ENCODE measurements at regions not wholly inside any gene's neighbourhood (a gene's known extent, or its start where the extent isn't known, plus 50 kb on each side); places are given as distances from the start of the nearest gene placed in this dataset.

GRCh38 chr12:16949371-16949770 is 343.4 kb upstream of the LMO3 start:
- H3K9ac ChIP-seq (ENCODE audit: low read length in 5 of 5), result no peak overlapping the region
- no peak overlapping the region for H3K27ac ChIP-seq (ENCODE audit: low read depth, low read length)
- H3K4me1 ChIP-seq (ENCODE audit: control insufficient read depth in 5 of 5, insufficient read depth in 5 of 5, low read length in 5 of 5), result no peaks in the 10 kb centered on the region
- H3K9me3 ChIP-seq (ENCODE audit: control insufficient read depth in 5 of 5, low read length in 5 of 5), result no peaks in the 10 kb centered on the region
- no peak overlapping the region for H3K4me3 ChIP-seq (ENCODE audit: low read depth in 1 of 5, low read length in 5 of 5)
- no peaks in the 10 kb centered on the region for H3K36me3 ChIP-seq (ENCODE audit: control insufficient read depth in 5 of 5, insufficient read depth in 5 of 5, low read length in 5 of 5)
- H3K27me3 ChIP-seq (ENCODE audit: control insufficient read depth in 5 of 5, insufficient read depth in 4 of 5, low read length in 5 of 5), result no peaks in the 10 kb centered on the region

- H3K4me1 ChIP-seq (ENCODE audit: control insufficient read depth in 5 of 5, insufficient read depth in 5 of 5, low read length in 5 of 5), result no peaks in the 10 kb centered on the region
- no peaks in the 10 kb centered on the region for H3K36me3 ChIP-seq (ENCODE audit: control insufficient read depth in 5 of 5, insufficient read depth in 5 of 5, low read length in 5 of 5)
- no peak overlapping the region for H3K4me3 ChIP-seq (ENCODE audit: low read depth in 1 of 5, low read length in 5 of 5)
- H3K27me3 ChIP-seq (ENCODE audit: control insufficient read depth in 5 of 5, insufficient read depth in 4 of 5, low read length in 5 of 5), result no peaks in the 10 kb centered on the region
- H3K9me3 ChIP-seq (ENCODE audit: control insufficient read depth in 5 of 5, low read length in 5 of 5), result no peaks in the 10 kb centered on the region
- no peak overlapping the region for H3K27ac ChIP-seq (ENCODE audit: low read depth, low read length)
- no peak overlapping the region for H3K9ac ChIP-seq (ENCODE audit: low read length in 5 of 5)
Observed at GRCh38 chr12:16946704-16947103, 340.7 kb upstream of the LMO3 start.

GRCh38 chr12:16939871-16940306 is 333.9 kb upstream of the LMO3 start:
- H3K27ac ChIP-seq (ENCODE audit: low read depth, low read length), result no peak overlapping the region
- peak overlapping the region in 1 of 5 donors; percentile 47 for H3K4me3 ChIP-seq (ENCODE audit: low read depth in 1 of 5, low read length in 5 of 5)
- H3K4me1 ChIP-seq (ENCODE audit: control insufficient read depth in 5 of 5, insufficient read depth in 5 of 5, low read length in 5 of 5), result peaks cover 0 to 5% (median 0%) of the 10 kb centered on the region in 5 donors
- no peaks in the 10 kb centered on the region for H3K36me3 ChIP-seq (ENCODE audit: control insufficient read depth in 5 of 5, insufficient read depth in 5 of 5, low read length in 5 of 5)
- no peak overlapping the region for H3K9ac ChIP-seq (ENCODE audit: low read length in 5 of 5)
- H3K9me3 ChIP-seq (ENCODE audit: control insufficient read depth in 5 of 5, low read length in 5 of 5), result peaks cover 0 to 15% (median 2%) of the 10 kb centered on the region in 5 donors
- H3K27me3 ChIP-seq (ENCODE audit: control insufficient read depth in 5 of 5, insufficient read depth in 4 of 5, low read length in 5 of 5), result no peaks in the 10 kb centered on the region

- peaks cover 0 to 21% (median 12%) of the 10 kb centered on the region in 5 donors for H3K9me3 ChIP-seq (ENCODE audit: control insufficient read depth in 5 of 5, low read length in 5 of 5)
- no peaks in the 10 kb centered on the region for H3K36me3 ChIP-seq (ENCODE audit: control insufficient read depth in 5 of 5, insufficient read depth in 5 of 5, low read length in 5 of 5)
- no peak overlapping the region for H3K27ac ChIP-seq (ENCODE audit: low read depth, low read length)
- H3K4me1 ChIP-seq (ENCODE audit: control insufficient read depth in 5 of 5, insufficient read depth in 5 of 5, low read length in 5 of 5), result no peaks in the 10 kb centered on the region
- H3K27me3 ChIP-seq (ENCODE audit: control insufficient read depth in 5 of 5, insufficient read depth in 4 of 5, low read length in 5 of 5), result no peaks in the 10 kb centered on the region
- H3K4me3 ChIP-seq (ENCODE audit: low read depth in 1 of 5, low read length in 5 of 5), result no peak overlapping the region
- no peak overlapping the region for H3K9ac ChIP-seq (ENCODE audit: low read length in 5 of 5)
Observed at GRCh38 chr12:16927259-16927658, 321.3 kb upstream of the LMO3 start.

- Histone ChIP-seq H3K4me1 (ENCODE audit: control insufficient read depth in 5 of 5, insufficient read depth in 5 of 5, low read length in 5 of 5) (no peaks in the 10 kb centered on the region), H3K27me3 (ENCODE audit: control insufficient read depth in 5 of 5, insufficient read depth in 4 of 5, low read length in 5 of 5) (no peaks in the 10 kb centered on the region), H3K36me3 (ENCODE audit: control insufficient read depth in 5 of 5, insufficient read depth in 5 of 5, low read length in 5 of 5) (peaks cover 0 to 3% (median 0%) of the 10 kb centered on the region in 5 donors), H3K27ac (ENCODE audit: low read depth, low read length) (no peak overlapping the region), H3K9me3 (ENCODE audit: control insufficient read depth in 5 of 5, low read length in 5 of 5) (peaks cover 0 to 16% (median 0%) of the 10 kb centered on the region in 5 donors), H3K9ac (ENCODE audit: low read length in 5 of 5) (no peak overlapping the region), H3K4me3 (ENCODE audit: low read depth in 1 of 5, low read length in 5 of 5) (no peak overlapping the region)
Observed at GRCh38 chr12:16920451-16920850, 314.5 kb upstream of the LMO3 start.

GRCh38 chr12:16919551-16919950 is 313.6 kb upstream of the LMO3 start:
- H3K27ac ChIP-seq (ENCODE audit: low read depth, low read length), result no peak overlapping the region
- no peaks in the 10 kb centered on the region for H3K27me3 ChIP-seq (ENCODE audit: control insufficient read depth in 5 of 5, insufficient read depth in 4 of 5, low read length in 5 of 5)
- H3K36me3 ChIP-seq (ENCODE audit: control insufficient read depth in 5 of 5, insufficient read depth in 5 of 5, low read length in 5 of 5), result peaks cover 0 to 3% (median 0%) of the 10 kb centered on the region in 5 donors
- H3K9me3 ChIP-seq (ENCODE audit: control insufficient read depth in 5 of 5, low read length in 5 of 5), result peaks cover 0 to 13% (median 0%) of the 10 kb centered on the region in 5 donors
- H3K9ac ChIP-seq (ENCODE audit: low read length in 5 of 5), result no peak overlapping the region
- no peaks in the 10 kb centered on the region for H3K4me1 ChIP-seq (ENCODE audit: control insufficient read depth in 5 of 5, insufficient read depth in 5 of 5, low read length in 5 of 5)
- no peak overlapping the region for H3K4me3 ChIP-seq (ENCODE audit: low read depth in 1 of 5, low read length in 5 of 5)

GRCh38 chr12:16914853-16915252 is 308.9 kb upstream of the LMO3 start:
- Histone ChIP-seq H3K27me3 (ENCODE audit: control insufficient read depth in 5 of 5, insufficient read depth in 4 of 5, low read length in 5 of 5) (no peaks in the 10 kb centered on the region), H3K27ac (ENCODE audit: low read depth, low read length) (no peak overlapping the region), H3K4me3 (ENCODE audit: low read depth in 1 of 5, low read length in 5 of 5) (no peak overlapping the region), H3K9ac (ENCODE audit: low read length in 5 of 5) (no peak overlapping the region), H3K4me1 (ENCODE audit: control insufficient read depth in 5 of 5, insufficient read depth in 5 of 5, low read length in 5 of 5) (no peaks in the 10 kb centered on the region), H3K36me3 (ENCODE audit: control insufficient read depth in 5 of 5, insufficient read depth in 5 of 5, low read length in 5 of 5) (peaks cover 0 to 3% (median 0%) of the 10 kb centered on the region in 5 donors), H3K9me3 (ENCODE audit: control insufficient read depth in 5 of 5, low read length in 5 of 5) (peaks cover 0 to 5% (median 0%) of the 10 kb centered on the region in 5 donors)

GRCh38 chr12:16913832-16914490 is 308.0 kb upstream of the LMO3 start:
- Histone ChIP-seq H3K36me3 (ENCODE audit: control insufficient read depth in 5 of 5, insufficient read depth in 5 of 5, low read length in 5 of 5) (peaks cover 0 to 3% (median 0%) of the 10 kb centered on the region in 5 donors), H3K9ac (ENCODE audit: low read length in 5 of 5) (no peak overlapping the region), H3K9me3 (ENCODE audit: control insufficient read depth in 5 of 5, low read length in 5 of 5) (peaks cover 0 to 4% (median 0%) of the 10 kb centered on the region in 5 donors), H3K27me3 (ENCODE audit: control insufficient read depth in 5 of 5, insufficient read depth in 4 of 5, low read length in 5 of 5) (no peaks in the 10 kb centered on the region), H3K4me1 (ENCODE audit: control insufficient read depth in 5 of 5, insufficient read depth in 5 of 5, low read length in 5 of 5) (no peaks in the 10 kb centered on the region), H3K27ac (ENCODE audit: low read depth, low read length) (no peak overlapping the region), H3K4me3 (ENCODE audit: low read depth in 1 of 5, low read length in 5 of 5) (no peak overlapping the region)

GRCh38 chr12:16901946-16902345 is 296.0 kb upstream of the LMO3 start:
- peaks cover 0 to 4% (median 0%) of the 10 kb centered on the region in 5 donors for H3K36me3 ChIP-seq (ENCODE audit: control insufficient read depth in 5 of 5, insufficient read depth in 5 of 5, low read length in 5 of 5)
- H3K4me3 ChIP-seq (ENCODE audit: low read depth in 1 of 5, low read length in 5 of 5), result no peak overlapping the region
- no peak overlapping the region for H3K9ac ChIP-seq (ENCODE audit: low read length in 5 of 5)
- H3K9me3 ChIP-seq (ENCODE audit: control insufficient read depth in 5 of 5, low read length in 5 of 5), result peaks cover 0 to 2% (median 0%) of the 10 kb centered on the region in 5 donors
- no peaks in the 10 kb centered on the region for H3K4me1 ChIP-seq (ENCODE audit: control insufficient read depth in 5 of 5, insufficient read depth in 5 of 5, low read length in 5 of 5)
- H3K27ac ChIP-seq (ENCODE audit: low read depth, low read length), result no peak overlapping the region
- no peaks in the 10 kb centered on the region for H3K27me3 ChIP-seq (ENCODE audit: control insufficient read depth in 5 of 5, insufficient read depth in 4 of 5, low read length in 5 of 5)

- no peaks in the 10 kb centered on the region for H3K27me3 ChIP-seq (ENCODE audit: control insufficient read depth in 5 of 5, insufficient read depth in 4 of 5, low read length in 5 of 5)
- H3K36me3 ChIP-seq (ENCODE audit: control insufficient read depth in 5 of 5, insufficient read depth in 5 of 5, low read length in 5 of 5), result no peaks in the 10 kb centered on the region
- H3K9me3 ChIP-seq (ENCODE audit: control insufficient read depth in 5 of 5, low read length in 5 of 5), result peaks cover 0 to 3% (median 0%) of the 10 kb centered on the region in 5 donors
- H3K4me3 ChIP-seq (ENCODE audit: low read depth in 1 of 5, low read length in 5 of 5), result no peak overlapping the region
- H3K9ac ChIP-seq (ENCODE audit: low read length in 5 of 5), result no peak overlapping the region
- H3K27ac ChIP-seq (ENCODE audit: low read depth, low read length), result no peak overlapping the region
- H3K4me1 ChIP-seq (ENCODE audit: control insufficient read depth in 5 of 5, insufficient read depth in 5 of 5, low read length in 5 of 5), result no peaks in the 10 kb centered on the region
Observed at GRCh38 chr12:16893426-16893825, 287.5 kb upstream of the LMO3 start.
